Effector memory CD4-positive, alpha-beta T cell (primary cell): ENCODE measurements at regions not wholly inside any gene's neighbourhood (a gene's known extent, or its start where the extent isn't known, plus 50 kb on each side); places are given as distances from the start of the nearest gene placed in this dataset.

Experiments used
- DNase-seq, 3 donors: peaks; one replicate each; pipeline ENCODE4 v3.0.0-alpha.2; 2020
- H3K27ac ChIP-seq: 2 replicates; pipeline ENCODE4 v1.7.0; 2013; ENCODE audit warnings: mild to moderate bottlenecking, low read length, moderate library complexity; ENCODE audit not compliant: insufficient read depth, poor library complexity, severe bottlenecking
- H3K27me3 ChIP-seq: replicated peaks from 2 replicates; pipeline ENCODE4 v1.7.0; 2013; ENCODE audit warnings: mild to moderate bottlenecking, low read length; ENCODE audit not compliant: insufficient read depth, control insufficient read depth, poor library complexity, severe bottlenecking
- H3K36me3 ChIP-seq: 2 replicates; pipeline ENCODE4 v1.7.0; 2013; ENCODE audit warnings: mild to moderate bottlenecking, low read length, moderate library complexity; ENCODE audit not compliant: control insufficient read depth, insufficient read depth
- H3K4me1 ChIP-seq: 2 replicates; pipeline ENCODE4 v1.7.0; 2013; ENCODE audit warnings: low read length, mild to moderate bottlenecking; ENCODE audit not compliant: control insufficient read depth, insufficient read depth, poor library complexity, severe bottlenecking
- H3K4me3 ChIP-seq: 2 replicates; pipeline ENCODE4 v1.7.0; 2013; ENCODE audit warnings: low read length, low read depth, mild to moderate bottlenecking; ENCODE audit not compliant: insufficient read depth, poor library complexity, severe bottlenecking
- H3K9me3 ChIP-seq: 2 replicates; pipeline ENCODE4 v1.7.0; 2013; ENCODE audit warnings: mild to moderate bottlenecking, low read length, moderate library complexity; ENCODE audit not compliant: control insufficient read depth

DNA sequence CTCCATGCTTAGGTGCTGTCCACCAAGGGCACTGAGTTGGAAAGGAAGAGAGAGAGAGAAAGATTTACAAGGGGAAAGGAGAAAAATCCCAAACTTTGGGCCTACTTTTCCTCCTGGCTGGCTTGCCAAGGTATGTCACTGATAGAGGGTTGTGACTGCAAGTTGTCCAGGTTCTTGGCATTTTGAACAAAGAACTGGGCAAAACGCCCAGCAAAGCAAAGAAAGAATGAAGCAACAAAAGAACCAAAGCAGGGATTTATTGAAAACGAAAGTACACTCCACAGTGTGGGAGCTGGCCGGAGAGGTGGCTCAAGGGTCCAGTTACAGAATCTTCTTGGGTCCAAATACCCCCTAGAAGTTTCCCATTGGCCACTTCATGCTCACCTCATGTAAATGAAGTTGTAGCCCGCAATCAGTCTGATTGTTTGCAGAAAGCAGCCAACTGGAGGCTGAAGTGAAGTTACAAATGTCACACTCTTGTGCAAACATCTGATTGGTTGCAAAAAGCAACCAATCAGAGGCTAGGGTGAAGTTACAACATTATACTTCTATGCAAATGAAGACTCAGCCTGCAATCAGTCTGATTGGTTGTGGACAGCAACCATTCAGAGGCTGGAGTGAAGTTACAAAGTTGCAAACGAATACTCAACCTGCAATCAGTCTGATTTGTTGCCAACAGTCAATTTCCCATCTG is 263.5 kb downstream of the YTHDC2 start:
- no peaks in the 10 kb centered on the region for H3K36me3 ChIP-seq
- H3K4me3 ChIP-seq, result no peak overlapping the region
- no peaks in the 10 kb centered on the region for H3K27me3 ChIP-seq
- H3K27ac ChIP-seq, result no peak overlapping the region
- no peak for DNase-seq
- no peaks in the 10 kb centered on the region for H3K4me1 ChIP-seq
- H3K9me3 ChIP-seq, result no peaks in the 10 kb centered on the region

- DNase-seq, result no peak
- Histone ChIP-seq H3K36me3 (no peaks in the 10 kb centered on the region), H3K4me1 (no peaks in the 10 kb centered on the region), H3K27me3 (no peaks in the 10 kb centered on the region), H3K4me3 (no peak overlapping the region), H3K27ac (no peak overlapping the region), H3K9me3 (no peaks in the 10 kb centered on the region)
Measured at GRCh38 chr5:113778147-113778546, 264.7 kb downstream of the YTHDC2 start.

GRCh38 chr5:113788141-113788655 is 274.7 kb downstream of the YTHDC2 start:
- no peak for DNase-seq
- H3K4me3 ChIP-seq, result no peak overlapping the region
- no peak overlapping the region for H3K27ac ChIP-seq
- no peaks in the 10 kb centered on the region for H3K27me3 ChIP-seq
- no peaks in the 10 kb centered on the region for H3K9me3 ChIP-seq
- no peaks in the 10 kb centered on the region for H3K4me1 ChIP-seq
- no peaks in the 10 kb centered on the region for H3K36me3 ChIP-seq

- no peak for DNase-seq
- H3K27ac ChIP-seq, result no peak overlapping the region
Measured at GRCh38 chr5:113789769-113790168, 276.3 kb downstream of the YTHDC2 start.

DNA sequence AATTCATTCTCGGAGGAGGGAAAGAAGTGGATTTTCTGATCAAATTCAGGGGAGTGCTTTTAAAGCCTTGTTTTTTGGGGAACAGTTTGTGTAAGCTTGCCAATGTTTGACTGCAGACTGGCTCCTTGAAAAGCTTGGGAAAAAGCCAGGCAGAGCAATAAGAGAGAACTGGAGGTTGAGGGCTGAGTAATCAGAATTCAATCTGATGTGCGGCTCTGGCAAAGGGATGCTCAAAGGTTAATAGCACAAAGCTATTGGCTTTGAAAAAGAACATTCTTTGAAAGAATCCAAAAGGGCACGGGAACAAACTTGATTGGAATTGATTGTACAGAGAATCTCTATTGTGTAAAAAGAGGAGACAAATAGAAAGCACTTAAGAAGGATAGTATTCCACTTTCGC is 279.3 kb downstream of the YTHDC2 start:
- Histone ChIP-seq H3K27me3 (no peaks in the 10 kb centered on the region), H3K27ac (no peak overlapping the region), H3K9me3 (no peaks in the 10 kb centered on the region), H3K4me3 (no peak overlapping the region), H3K4me1 (no peaks in the 10 kb centered on the region), H3K36me3 (no peaks in the 10 kb centered on the region)
- no peak for DNase-seq

More at GRCh38 chr5:113789769-113790168, 276.3 kb downstream of the YTHDC2 start:
- no peaks in the 10 kb centered on the region for H3K4me1 ChIP-seq
- no peaks in the 10 kb centered on the region for H3K36me3 ChIP-seq
- no peaks in the 10 kb centered on the region for H3K9me3 ChIP-seq
- H3K4me3 ChIP-seq, result no peak overlapping the region
- no peaks in the 10 kb centered on the region for H3K27me3 ChIP-seq

GRCh38 chr5:113794981-113795380 is 281.5 kb downstream of the YTHDC2 start:
- Histone ChIP-seq H3K27me3 (no peaks in the 10 kb centered on the region), H3K36me3 (no peaks in the 10 kb centered on the region), H3K9me3 (no peaks in the 10 kb centered on the region), H3K4me3 (no peak overlapping the region), H3K27ac (no peak overlapping the region), H3K4me1 (no peaks in the 10 kb centered on the region)
- no peak for DNase-seq

GRCh38 chr5:113800686-113801085 is 287.2 kb downstream of the YTHDC2 start:
- no peak for DNase-seq
- Histone ChIP-seq H3K27me3 (no peaks in the 10 kb centered on the region), H3K9me3 (no peaks in the 10 kb centered on the region), H3K27ac (no peak overlapping the region), H3K36me3 (no peaks in the 10 kb centered on the region), H3K4me1 (no peaks in the 10 kb centered on the region), H3K4me3 (no peak overlapping the region)

DNA sequence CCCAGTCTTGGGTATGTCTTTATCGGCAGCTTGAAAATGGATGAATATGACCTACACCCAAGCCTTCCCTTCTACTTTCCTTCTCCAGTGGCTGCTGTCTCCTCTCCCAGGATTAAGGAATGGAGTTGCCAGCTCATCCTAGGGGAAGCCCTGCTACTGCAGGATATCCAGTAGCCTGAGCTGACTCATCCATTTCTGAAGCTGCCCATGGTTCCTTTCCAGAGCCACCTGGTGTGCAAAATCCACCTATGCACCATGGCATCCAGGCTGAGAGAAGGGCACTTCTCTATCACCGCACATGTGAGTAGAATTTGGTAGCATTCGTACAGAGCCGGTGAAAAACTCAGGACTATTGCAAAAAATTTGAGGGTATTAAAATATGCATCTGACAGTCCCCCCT is 290.8 kb downstream of the YTHDC2 start:
- H3K9me3 ChIP-seq, result no peaks in the 10 kb centered on the region
- no peaks in the 10 kb centered on the region for H3K36me3 ChIP-seq
- H3K27me3 ChIP-seq, result no peaks in the 10 kb centered on the region
- H3K27ac ChIP-seq, result no peak overlapping the region
- no peak for DNase-seq
- H3K4me3 ChIP-seq, result no peak overlapping the region
- H3K4me1 ChIP-seq, result no peaks in the 10 kb centered on the region

DNA sequence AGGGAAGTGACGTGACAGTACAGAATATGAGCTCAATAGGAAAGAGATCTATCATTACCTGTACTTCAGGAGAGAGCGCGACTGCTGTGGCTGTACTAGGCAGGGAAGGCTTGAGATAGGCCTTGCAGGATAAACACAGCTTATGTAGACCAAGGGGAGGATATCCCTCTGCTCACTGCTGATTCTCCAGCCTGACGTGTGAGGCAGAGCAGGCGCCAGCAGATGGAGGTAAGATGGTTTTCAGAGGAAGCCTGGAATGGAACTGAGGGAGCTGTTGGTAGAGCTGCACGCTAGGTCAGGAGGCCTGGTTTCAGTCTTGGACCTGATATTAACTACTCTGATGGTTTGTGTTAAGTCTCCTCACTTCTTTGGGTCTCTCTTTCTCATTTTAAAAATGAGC is 291.4 kb downstream of the YTHDC2 start:
- Histone ChIP-seq H3K27ac (no peak overlapping the region), H3K36me3 (no peaks in the 10 kb centered on the region), H3K4me3 (no peak overlapping the region), H3K4me1 (no peaks in the 10 kb centered on the region), H3K27me3 (no peaks in the 10 kb centered on the region), H3K9me3 (no peaks in the 10 kb centered on the region)
- no peak for DNase-seq

DNA sequence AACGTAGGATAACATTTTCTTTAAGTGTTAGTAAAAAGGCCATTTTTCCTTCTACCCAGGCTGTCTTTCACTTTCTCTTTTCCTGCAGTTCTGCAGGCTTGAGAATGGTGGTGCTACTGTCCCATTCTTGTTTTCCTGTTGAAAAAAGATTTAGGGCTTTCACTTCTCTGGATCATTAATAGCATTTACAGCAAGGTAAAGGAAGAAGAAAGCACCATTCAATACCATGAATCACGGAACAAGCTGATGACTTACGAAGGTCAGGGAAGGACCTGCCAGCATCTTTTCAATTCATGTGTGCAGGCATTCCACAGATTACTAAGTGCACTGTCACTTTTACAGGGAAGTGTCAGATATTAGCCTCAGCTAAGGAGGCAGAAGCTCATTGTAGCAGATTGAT is 292.8 kb downstream of the YTHDC2 start:
- H3K27me3 ChIP-seq, result no peaks in the 10 kb centered on the region
- H3K4me3 ChIP-seq, result no peak overlapping the region
- DNase-seq, result no peak
- no peaks in the 10 kb centered on the region for H3K36me3 ChIP-seq
- H3K4me1 ChIP-seq, result no peaks in the 10 kb centered on the region
- H3K9me3 ChIP-seq, result no peaks in the 10 kb centered on the region
- H3K27ac ChIP-seq, result no peak overlapping the region
